ENCODE measurements at regions not wholly inside any gene's neighbourhood (a gene's known extent, or its start where the extent isn't known, plus 50 kb on each side); places are given as distances from the start of the nearest gene placed in this dataset.
"Not testable (repeated sequence)": the region's sequence is repeated elsewhere in the genome, so short reads cannot be mapped to it uniquely, and the experiment has no call there.

DNA sequence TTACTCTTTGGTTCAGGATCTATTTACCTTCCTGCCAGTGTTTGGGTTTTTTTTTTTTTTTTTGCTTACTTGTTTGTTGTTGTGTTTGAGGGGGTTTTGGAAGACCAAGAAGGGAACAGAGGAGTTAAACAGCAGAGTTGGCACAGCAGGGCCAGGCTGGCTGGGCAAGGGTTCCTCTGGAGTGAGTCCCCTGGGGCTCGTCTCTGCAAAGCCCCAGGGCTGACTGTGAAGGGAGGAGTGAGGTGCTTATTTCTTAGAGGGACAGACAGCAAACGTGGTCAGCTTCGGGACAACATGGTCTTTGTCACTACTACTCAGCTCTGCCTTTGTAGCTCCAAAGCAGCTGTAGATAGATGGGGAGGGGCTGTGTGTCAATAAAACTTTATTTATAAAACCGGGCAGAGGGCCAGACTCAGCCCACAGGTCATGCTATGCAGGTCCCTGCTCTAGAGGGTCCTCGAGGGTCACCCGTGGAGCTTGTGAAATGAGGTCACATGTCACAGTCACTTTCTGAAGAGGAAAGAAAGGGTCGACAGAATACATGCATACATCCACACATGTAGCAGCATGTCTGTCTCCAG, 1404.7 kb downstream of the BRD1 start:
- no peak overlapping the region for H3K27ac ChIP-seq
- TF ChIP-seq, protein P1, sequence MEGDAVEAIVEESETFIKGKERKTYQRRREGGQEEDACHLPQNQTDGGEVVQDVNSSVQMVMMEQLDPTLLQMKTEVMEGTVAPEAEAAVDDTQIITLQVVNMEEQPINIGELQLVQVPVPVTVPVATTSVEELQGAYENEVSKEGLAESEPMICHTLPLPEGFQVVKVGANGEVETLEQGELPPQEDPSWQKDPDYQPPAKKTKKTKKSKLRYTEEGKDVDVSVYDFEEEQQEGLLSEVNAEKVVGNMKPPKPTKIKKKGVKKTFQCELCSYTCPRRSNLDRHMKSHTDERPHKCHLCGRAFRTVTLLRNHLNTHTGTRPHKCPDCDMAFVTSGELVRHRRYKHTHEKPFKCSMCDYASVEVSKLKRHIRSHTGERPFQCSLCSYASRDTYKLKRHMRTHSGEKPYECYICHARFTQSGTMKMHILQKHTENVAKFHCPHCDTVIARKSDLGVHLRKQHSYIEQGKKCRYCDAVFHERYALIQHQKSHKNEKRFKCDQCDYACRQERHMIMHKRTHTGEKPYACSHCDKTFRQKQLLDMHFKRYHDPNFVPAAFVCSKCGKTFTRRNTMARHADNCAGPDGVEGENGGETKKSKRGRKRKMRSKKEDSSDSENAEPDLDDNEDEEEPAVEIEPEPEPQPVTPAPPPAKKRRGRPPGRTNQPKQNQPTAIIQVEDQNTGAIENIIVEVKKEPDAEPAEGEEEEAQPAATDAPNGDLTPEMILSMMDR (conservative IDR thresholded peaks at IDR 0.05): no peak

DNA sequence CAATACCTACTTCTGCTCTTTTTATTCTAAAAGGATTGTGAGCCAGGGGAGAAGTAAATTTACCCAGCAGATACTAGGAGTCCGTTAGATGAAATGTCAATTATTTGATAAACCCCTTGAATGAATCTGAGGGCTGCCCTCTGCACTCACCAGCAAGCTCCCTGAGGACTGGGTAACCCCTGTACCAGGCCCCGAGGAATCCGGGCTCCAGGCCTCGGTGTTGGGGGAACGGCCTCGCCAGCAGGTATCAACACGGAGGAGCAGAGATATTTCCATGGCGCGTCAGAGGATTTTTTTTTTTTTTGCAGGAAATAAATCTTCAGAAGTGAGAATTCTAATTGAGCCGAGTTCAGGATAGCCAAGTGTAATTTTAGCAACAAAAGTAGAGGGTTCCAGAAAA, 1408.8 kb downstream of the BRD1 start:
- no peak overlapping the region for H3K27ac ChIP-seq
- TF ChIP-seq, protein P1 (conservative IDR thresholded peaks at IDR 0.05): no peak

DNA sequence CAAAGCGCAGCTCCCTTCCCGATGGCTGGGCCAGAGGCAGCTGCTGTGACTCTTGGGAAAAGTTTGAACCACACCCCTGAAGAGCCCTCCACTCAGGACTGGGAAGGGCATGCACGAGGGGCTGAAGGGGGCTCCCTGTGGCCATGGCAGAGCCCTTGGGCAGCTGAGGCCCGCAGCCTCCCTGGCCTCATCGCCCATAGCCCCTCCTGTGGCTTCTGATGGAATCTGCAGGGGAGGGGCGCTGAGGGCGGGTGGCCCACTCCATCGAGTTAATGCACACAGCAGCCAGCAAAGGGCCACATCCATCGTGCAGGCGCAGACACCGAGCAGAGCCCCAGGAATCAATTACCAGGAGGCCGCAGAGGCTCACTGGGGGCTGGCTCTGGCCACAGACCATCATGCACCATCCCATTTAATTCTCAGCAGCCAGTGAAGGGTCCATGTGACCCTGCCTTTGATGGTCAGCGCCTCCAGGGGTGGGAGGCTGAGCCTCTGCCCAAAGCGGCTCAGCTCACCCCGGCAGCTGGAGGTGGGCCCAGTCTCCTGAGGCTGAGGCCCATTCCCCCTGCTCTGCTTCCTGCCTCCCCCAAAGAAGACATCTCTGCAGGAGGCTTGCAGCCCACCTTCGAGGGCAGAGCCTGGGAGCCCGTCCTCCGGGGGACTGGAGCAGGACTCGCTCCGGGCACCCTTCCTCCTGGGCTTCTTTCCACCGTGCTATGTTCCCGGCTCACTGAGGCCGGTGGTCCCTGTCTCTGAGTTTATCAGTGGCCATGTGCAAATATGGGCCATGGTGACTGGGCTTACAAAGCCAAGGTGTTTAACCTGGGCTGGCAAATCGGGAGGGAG, 1410.2 kb downstream of the BRD1 start:
- H3K27ac ChIP-seq: no peak overlapping the region; the same call in 1 of the 2 replicates
- TF ChIP-seq, protein P1 (conservative IDR thresholded peaks at IDR 0.05): no peak

DNA sequence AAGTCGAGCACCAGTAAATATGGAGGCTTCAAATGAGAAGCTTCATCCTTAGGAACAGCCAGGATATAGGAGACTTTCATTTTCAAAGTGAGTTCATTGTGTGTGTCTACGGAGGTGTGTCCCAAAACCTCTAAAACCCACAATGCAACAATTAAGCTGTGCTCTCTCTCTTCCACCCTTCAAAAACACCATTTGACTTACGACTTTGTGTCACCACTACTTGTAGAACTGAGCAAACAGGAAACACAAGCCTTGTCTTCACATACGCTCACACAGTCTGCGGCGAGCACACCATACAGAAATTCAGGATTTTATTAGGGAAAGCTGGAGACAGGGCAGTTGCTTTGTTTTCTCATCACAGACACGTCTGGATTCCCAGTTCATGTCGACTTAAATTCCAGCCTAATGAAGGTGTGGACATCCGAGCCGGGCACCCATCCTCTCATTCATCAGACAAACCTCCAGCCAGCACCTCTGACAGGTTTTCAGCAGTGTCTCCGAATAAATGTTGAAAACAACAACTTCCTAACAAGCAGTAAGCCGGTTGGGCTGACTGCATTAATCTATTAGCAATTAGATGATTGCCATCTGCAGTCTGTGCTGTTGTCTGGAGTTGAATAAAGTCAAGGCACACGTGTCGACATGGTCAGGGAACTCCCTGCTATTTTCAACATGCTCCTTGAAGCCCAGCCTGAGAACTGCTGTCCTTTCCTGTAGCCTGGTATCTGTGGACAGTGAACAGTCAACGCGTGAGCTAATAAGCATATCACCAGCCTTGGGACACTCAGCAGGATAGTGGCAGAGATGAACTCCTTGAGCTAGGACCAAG, 1411.1 kb downstream of the BRD1 start:
- TF ChIP-seq, protein P1 (conservative IDR thresholded peaks at IDR 0.05): no peak
- H3K27ac ChIP-seq: peak overlapping the region; percentile 23

DNA sequence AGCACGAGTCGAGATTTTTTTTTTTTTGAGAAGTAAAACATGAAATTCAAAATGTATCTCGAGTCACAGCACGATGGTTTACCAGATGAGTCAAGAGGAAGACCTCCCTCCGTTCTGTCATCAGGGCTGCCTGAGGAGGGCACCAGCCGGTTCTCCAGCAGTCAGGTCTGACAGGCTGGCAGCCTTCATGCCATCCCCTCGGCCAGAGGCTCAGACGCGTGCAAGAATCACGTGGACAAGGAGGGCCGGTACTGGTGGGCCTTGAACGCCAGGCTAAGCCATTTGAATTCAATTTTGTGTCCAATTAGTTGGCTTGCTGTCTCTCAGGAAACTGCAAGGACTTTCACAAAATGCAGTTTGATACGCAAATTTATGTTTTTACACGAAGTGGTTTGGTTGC, 1412.2 kb downstream of the BRD1 start:
- TF ChIP-seq, protein P1 (conservative IDR thresholded peaks at IDR 0.05): no peak
- H3K27ac ChIP-seq: no peak overlapping the region

DNA sequence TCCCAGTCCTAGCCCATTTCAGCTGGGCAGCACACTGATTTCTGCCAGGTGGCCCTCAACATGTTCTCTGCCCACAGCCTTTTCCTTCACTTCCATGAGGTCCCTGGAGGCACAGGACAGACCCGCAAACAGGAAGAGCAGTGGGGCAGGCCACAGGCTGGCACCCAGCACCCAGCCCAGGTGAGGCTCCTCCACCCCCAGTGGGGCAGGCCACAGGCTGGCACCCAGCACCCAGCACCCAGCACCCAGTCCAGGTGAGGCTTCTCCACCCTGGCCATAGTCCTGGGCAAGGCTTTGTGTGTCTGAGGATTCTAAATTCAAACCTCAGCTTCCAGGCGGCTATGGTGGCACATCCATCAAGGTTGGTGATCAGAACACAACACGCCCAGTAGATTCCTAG, 1413.0 kb downstream of the BRD1 start:
- H3K27ac ChIP-seq: no peak overlapping the region
- TF ChIP-seq, protein P1 (conservative IDR thresholded peaks at IDR 0.05): no peak

- not testable (repeated sequence) for H3K27ac ChIP-seq
Measured at GRCh38 chr22:48412931-48413330, 1414.7 kb downstream of the BRD1 start.

All from VCaP (cell line).